GM06990 (cell line): ENCODE measurements at regions not wholly inside any gene's neighbourhood (a gene's known extent, or its start where the extent isn't known, plus 50 kb on each side); places are given as distances from the start of the nearest gene placed in this dataset.

Experiments
- DNase-seq: peaks from one replicate; pipeline ENCODE4 v3.0.0-alpha.2; 2011; ENCODE audit not compliant: insufficient read length; ENCODE audit errors: extremely low read depth
- H3K27me3 ChIP-seq: replicated peaks from 2 replicates; pipeline ENCODE4 v1.6.0; 2011; ENCODE audit warnings: low read length; ENCODE audit not compliant: control insufficient read depth, insufficient read depth
- H3K36me3 ChIP-seq: 2 replicates; pipeline ENCODE4 v1.5.1; 2011; ENCODE audit warnings: low read length; ENCODE audit not compliant: control insufficient read depth, insufficient read depth
- H3K4me3 ChIP-seq: replicated peaks from 2 replicates; pipeline ENCODE4 v1.5.1; 2011; ENCODE audit warnings: low read depth, mild to moderate bottlenecking, control low read depth, low read length
- CTCF ChIP-seq: IDR thresholded peaks from 2 replicates; pipeline ENCODE4 v1.5.1; 2011; ENCODE audit warnings: low read length, control low read depth, mild to moderate bottlenecking, inconsistent platforms; ENCODE audit not compliant: insufficient read depth, poor library complexity, severe bottlenecking

- Histone ChIP-seq H3K36me3 (no peaks in the 10 kb centered on the region), H3K4me3 (no peak overlapping the region), H3K27me3 (no peaks in the 10 kb centered on the region; the same call in 1 of the 2 replicates)
- no peak for TF ChIP-seq CTCF
- no peak for DNase-seq
Measured at GRCh38 chr20:1824181-1824580, 71.0 kb upstream of the SIRPA start.

- no peak for DNase-seq
- no peaks in the 10 kb centered on the region; the same call in 1 of the 2 replicates for H3K27me3 ChIP-seq
- H3K4me3 ChIP-seq, result no peak overlapping the region
- no peak for TF ChIP-seq CTCF
- no peaks in the 10 kb centered on the region for H3K36me3 ChIP-seq
Measured at GRCh38 chr20:1823450-1823844, 71.8 kb upstream of the SIRPA start.

- TF ChIP-seq CTCF, result no peak
- H3K36me3 ChIP-seq, result no peaks in the 10 kb centered on the region
- H3K27me3 ChIP-seq, result peaks cover 2% of the 10 kb centered on the region
- DNase-seq, result no peak
- no peak overlapping the region for H3K4me3 ChIP-seq
Measured at GRCh38 chr20:1822564-1823449, 72.4 kb upstream of the SIRPA start.

- Histone ChIP-seq H3K4me3 (no peak overlapping the region), H3K36me3 (no peaks in the 10 kb centered on the region), H3K27me3 (peaks cover 4% of the 10 kb centered on the region)
- TF ChIP-seq CTCF, result no peak
- DNase-seq, result no peak
Measured at GRCh38 chr20:1820138-1821079, 74.8 kb upstream of the SIRPA start.

GRCh38 chr20:1819311-1820137 lies 75.7 kb upstream of the SIRPA start:
- H3K36me3 ChIP-seq, result no peaks in the 10 kb centered on the region
- peaks cover 4% of the 10 kb centered on the region for H3K27me3 ChIP-seq
- no peak overlapping the region for H3K4me3 ChIP-seq
- DNase-seq, result no peak
- no peak for TF ChIP-seq CTCF
